ENCODE measurements at regions not wholly inside any gene's neighbourhood (a gene's known extent, or its start where the extent isn't known, plus 50 kb on each side); places are given as distances from the start of the nearest gene placed in this dataset.

DNA sequence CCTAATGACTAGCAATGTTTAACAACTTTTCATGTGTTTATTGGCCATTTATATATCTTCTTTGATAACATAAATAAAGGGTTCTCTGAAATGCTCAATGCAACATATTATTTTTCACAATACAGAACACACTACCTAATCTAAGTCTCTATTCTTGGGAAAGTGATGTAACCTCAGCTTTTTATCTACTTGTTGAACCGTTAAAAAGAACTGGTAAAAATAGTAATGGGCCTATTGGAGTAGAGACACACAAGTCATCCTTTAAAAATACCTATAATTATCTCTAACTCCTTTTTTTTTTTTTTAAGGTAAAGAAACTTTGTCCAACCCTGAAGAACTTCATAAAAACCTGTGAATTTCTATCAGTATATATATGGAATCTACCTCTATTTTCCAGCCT is 1067.7 kb upstream of the CELF4 start:
- Histone ChIP-seq H3K4me1 (ENCODE audit: control insufficient read depth, insufficient read depth, low read length, poor library complexity, severe bottlenecking) (no peaks in the 10 kb centered on the region), H3K36me3 (ENCODE audit: control insufficient read depth, insufficient read depth, low read length) (no peaks in the 10 kb centered on the region), H3K27me3 (replicated peaks; ENCODE audit: control insufficient read depth, insufficient read depth, low read length, poor library complexity, severe bottlenecking) (no peaks in the 10 kb centered on the region), H3K9me3 (ENCODE audit: control insufficient read depth, low read length) (no peaks in the 10 kb centered on the region), H3K4me3 (ENCODE audit: insufficient read depth, low read depth, low read length, poor library complexity, severe bottlenecking) (no peak overlapping the region), H3K27ac (ENCODE audit: insufficient read depth, low read length, poor library complexity, severe bottlenecking) (no peak overlapping the region)
- no peak for DNase-seq

DNA sequence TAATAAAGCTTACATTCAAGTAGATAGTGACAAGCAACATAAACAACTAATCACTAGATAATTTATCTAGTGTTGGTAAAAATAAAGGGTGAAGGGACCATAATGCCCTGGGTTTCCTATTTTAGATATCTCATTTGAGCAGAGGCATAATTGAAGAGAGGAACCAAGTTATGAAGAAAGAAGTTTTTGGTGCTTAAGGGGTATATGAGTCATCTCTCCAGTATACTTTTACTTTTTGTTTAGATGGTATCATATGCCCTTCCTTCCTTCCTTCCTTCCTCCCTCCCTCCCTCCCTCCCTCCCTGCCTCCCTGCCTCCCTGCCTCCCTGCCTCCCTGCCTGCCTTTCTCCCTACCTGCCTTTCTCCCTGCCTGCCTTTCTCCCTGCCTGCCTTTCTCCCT is 1053.5 kb upstream of the CELF4 start:
- Histone ChIP-seq H3K9me3 (ENCODE audit: control insufficient read depth, low read length) (no peaks in the 10 kb centered on the region), H3K4me1 (ENCODE audit: control insufficient read depth, insufficient read depth, low read length, poor library complexity, severe bottlenecking) (no peaks in the 10 kb centered on the region), H3K27me3 (replicated peaks; ENCODE audit: control insufficient read depth, insufficient read depth, low read length, poor library complexity, severe bottlenecking) (no peaks in the 10 kb centered on the region), H3K4me3 (ENCODE audit: insufficient read depth, low read depth, low read length, poor library complexity, severe bottlenecking) (no peak overlapping the region), H3K36me3 (ENCODE audit: control insufficient read depth, insufficient read depth, low read length) (no peaks in the 10 kb centered on the region), H3K27ac (ENCODE audit: insufficient read depth, low read length, poor library complexity, severe bottlenecking) (no peak overlapping the region)
- DNase-seq: no peak

DNA sequence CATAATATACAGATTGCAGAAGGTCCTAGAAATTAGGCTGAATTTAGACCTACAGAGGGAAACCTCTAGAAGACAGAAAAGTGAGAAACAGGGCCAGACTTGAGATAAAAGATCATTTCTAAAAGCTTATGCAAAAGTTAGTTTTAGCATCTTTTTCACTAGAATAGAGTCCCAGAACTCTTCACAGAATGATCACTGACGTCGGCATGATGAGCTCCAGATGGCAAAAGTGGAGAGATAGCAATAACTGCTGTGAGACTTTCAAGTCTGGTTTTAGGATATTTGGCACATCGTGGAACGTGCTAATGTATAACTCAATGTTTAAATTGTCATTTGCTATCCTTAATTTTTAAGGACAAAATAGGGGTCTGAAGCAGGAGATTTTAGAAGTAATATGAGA is 1050.7 kb upstream of the CELF4 start:
- Histone ChIP-seq H3K27me3 (replicated peaks; ENCODE audit: control insufficient read depth, insufficient read depth, low read length, poor library complexity, severe bottlenecking) (no peaks in the 10 kb centered on the region), H3K36me3 (ENCODE audit: control insufficient read depth, insufficient read depth, low read length) (no peaks in the 10 kb centered on the region), H3K9me3 (ENCODE audit: control insufficient read depth, low read length) (no peaks in the 10 kb centered on the region), H3K27ac (ENCODE audit: insufficient read depth, low read length, poor library complexity, severe bottlenecking) (no peak overlapping the region), H3K4me3 (ENCODE audit: insufficient read depth, low read depth, low read length, poor library complexity, severe bottlenecking) (no peak overlapping the region), H3K4me1 (ENCODE audit: control insufficient read depth, insufficient read depth, low read length, poor library complexity, severe bottlenecking) (no peaks in the 10 kb centered on the region)
- DNase-seq: no peak

DNA sequence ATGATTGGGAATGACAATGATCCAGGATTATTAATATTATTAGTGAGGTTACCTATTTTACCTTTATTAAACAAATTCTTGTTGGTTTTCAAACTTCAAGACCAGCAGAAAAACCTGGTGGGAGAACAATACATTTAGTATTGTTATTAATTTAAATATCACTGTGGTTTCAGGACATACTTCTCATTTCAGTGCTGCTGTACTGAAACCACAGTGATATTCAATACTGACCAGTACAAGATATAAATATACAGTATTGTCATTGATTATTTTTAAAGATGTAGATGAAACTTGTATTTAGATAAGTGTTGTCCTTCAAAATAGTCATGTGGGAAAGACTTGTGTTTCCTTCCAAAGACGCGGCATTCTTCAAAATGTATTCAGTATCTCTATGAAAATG is 1047.3 kb upstream of the CELF4 start:
- no peak overlapping the region for H3K4me3 ChIP-seq (ENCODE audit: insufficient read depth, low read depth, low read length, poor library complexity, severe bottlenecking)
- no peaks in the 10 kb centered on the region for H3K4me1 ChIP-seq (ENCODE audit: control insufficient read depth, insufficient read depth, low read length, poor library complexity, severe bottlenecking)
- H3K27me3 ChIP-seq (replicated peaks; ENCODE audit: control insufficient read depth, insufficient read depth, low read length, poor library complexity, severe bottlenecking): no peaks in the 10 kb centered on the region
- H3K36me3 ChIP-seq (ENCODE audit: control insufficient read depth, insufficient read depth, low read length): no peaks in the 10 kb centered on the region
- no peak for DNase-seq
- H3K9me3 ChIP-seq (ENCODE audit: control insufficient read depth, low read length): no peaks in the 10 kb centered on the region
- H3K27ac ChIP-seq (ENCODE audit: insufficient read depth, low read length, poor library complexity, severe bottlenecking): no peak overlapping the region

DNA sequence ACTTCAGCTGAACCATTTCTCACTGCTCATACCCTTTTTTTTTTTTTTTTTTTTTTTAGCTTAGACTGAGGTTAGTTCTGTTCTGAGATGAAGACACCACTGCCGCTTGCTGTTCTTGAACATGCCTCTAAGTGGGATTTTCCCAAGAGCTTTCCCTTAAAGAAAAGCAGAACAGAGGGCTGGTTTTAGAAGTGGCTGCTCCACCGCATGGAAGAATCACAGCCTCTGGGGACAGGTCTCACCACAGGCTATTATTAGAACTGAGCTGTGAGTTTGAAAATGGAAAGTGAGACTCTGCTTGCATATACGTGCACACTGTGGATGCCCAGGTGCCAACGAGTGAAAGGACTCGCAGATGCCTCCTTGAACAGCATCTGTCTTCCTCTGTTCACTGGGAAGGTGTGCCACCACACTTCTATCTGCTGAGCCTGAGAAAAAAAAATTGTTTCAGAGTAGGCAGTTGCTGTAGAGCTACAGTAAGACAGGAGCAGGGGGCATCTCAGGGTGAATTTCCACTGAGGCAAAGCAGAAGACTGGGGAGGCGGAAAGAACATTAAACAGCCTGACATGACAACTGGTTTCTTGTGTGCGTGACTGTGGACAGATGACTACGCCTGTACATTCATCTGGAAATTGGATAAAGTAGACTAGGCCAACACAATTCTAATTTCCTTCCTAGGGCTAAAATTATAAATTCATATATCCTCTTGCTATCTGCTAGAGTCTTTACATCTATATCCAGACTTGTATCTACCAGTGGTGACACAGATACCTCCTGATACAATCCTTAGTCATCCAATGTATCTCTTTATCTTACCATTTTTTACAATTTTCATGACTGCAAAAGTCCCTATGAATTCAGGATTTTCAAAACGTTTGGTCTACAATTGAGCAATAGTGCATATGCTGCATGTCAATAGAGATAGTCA is 1045.7 kb upstream of the CELF4 start:
- Histone ChIP-seq H3K9me3 (ENCODE audit: control insufficient read depth, low read length) (no peaks in the 10 kb centered on the region), H3K27me3 (replicated peaks; ENCODE audit: control insufficient read depth, insufficient read depth, low read length, poor library complexity, severe bottlenecking) (no peaks in the 10 kb centered on the region), H3K4me3 (ENCODE audit: insufficient read depth, low read depth, low read length, poor library complexity, severe bottlenecking) (no peak overlapping the region), H3K4me1 (ENCODE audit: control insufficient read depth, insufficient read depth, low read length, poor library complexity, severe bottlenecking) (no peaks in the 10 kb centered on the region), H3K27ac (ENCODE audit: insufficient read depth, low read length, poor library complexity, severe bottlenecking) (no peak overlapping the region), H3K36me3 (ENCODE audit: control insufficient read depth, insufficient read depth, low read length) (no peaks in the 10 kb centered on the region)
- no peak for DNase-seq

DNA sequence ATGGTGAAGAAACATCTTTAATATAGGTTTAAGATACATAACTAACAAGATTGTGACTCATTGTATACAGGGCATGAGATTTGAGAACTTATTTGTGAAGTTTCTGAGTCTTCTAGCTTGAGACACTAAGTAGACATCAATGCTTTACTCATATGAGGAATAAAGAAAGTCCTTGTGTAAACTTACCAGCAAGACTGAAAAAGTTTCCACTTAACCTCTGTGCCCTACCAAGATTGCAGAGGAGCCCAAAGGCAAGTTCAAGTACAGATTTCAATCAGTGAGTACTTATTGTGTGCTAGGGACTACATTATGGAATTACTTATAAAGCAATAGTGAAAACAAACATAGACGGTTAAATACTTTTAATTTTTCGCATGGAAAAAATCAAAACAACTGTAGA is 1041.2 kb upstream of the CELF4 start:
- no peaks in the 10 kb centered on the region for H3K9me3 ChIP-seq (ENCODE audit: control insufficient read depth, low read length)
- H3K27ac ChIP-seq (ENCODE audit: insufficient read depth, low read length, poor library complexity, severe bottlenecking): no peak overlapping the region
- no peak overlapping the region for H3K4me3 ChIP-seq (ENCODE audit: insufficient read depth, low read depth, low read length, poor library complexity, severe bottlenecking)
- H3K27me3 ChIP-seq (replicated peaks; ENCODE audit: control insufficient read depth, insufficient read depth, low read length, poor library complexity, severe bottlenecking): no peaks in the 10 kb centered on the region
- H3K36me3 ChIP-seq (ENCODE audit: control insufficient read depth, insufficient read depth, low read length): no peaks in the 10 kb centered on the region
- H3K4me1 ChIP-seq (ENCODE audit: control insufficient read depth, insufficient read depth, low read length, poor library complexity, severe bottlenecking): no peaks in the 10 kb centered on the region
- no peak for DNase-seq

DNA sequence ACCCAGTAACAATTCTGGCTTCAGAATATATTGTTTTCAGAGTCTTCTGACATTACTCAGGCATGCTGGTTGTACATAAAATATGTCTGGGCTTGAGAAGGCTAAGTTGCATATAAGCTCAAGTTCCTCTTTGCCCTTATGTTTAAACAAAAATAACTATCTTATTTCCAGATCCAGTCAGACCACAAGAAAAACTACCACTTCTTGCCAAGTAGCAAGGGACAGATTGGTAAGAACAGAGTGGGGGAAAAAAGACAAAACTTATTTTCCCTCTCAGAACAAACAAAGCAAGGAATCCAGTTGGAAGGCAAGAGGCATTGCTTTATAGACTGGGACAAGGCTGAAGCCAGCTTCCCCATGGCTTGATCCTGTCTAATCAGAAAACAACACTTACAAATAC is 1036.7 kb upstream of the CELF4 start:
- H3K27me3 ChIP-seq (replicated peaks; ENCODE audit: control insufficient read depth, insufficient read depth, low read length, poor library complexity, severe bottlenecking): no peaks in the 10 kb centered on the region
- no peaks in the 10 kb centered on the region for H3K9me3 ChIP-seq (ENCODE audit: control insufficient read depth, low read length)
- no peaks in the 10 kb centered on the region for H3K4me1 ChIP-seq (ENCODE audit: control insufficient read depth, insufficient read depth, low read length, poor library complexity, severe bottlenecking)
- no peak overlapping the region for H3K4me3 ChIP-seq (ENCODE audit: insufficient read depth, low read depth, low read length, poor library complexity, severe bottlenecking)
- no peak for DNase-seq
- H3K36me3 ChIP-seq (ENCODE audit: control insufficient read depth, insufficient read depth, low read length): no peaks in the 10 kb centered on the region
- no peak overlapping the region for H3K27ac ChIP-seq (ENCODE audit: insufficient read depth, low read length, poor library complexity, severe bottlenecking)

DNA sequence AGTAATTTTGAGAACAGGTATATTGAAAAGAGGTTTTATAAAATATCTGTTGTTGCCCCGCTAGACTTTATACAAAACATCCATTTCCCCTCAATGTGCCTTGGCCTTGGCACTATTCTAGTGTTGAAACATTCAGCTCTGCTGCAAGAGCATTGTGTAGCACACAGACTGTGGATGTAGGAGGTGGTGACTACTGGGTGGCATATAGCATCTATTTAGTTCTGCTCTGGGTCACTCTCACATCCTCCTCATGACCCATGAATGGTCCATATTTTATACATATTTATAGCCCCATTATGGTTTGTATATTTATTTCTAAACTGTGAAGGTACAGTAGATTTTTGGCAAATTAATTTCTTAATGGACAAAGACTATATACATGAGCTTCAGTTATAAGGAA is 1022.0 kb upstream of the CELF4 start:
- no peak for DNase-seq
- Histone ChIP-seq H3K27ac (ENCODE audit: insufficient read depth, low read length, poor library complexity, severe bottlenecking) (no peak overlapping the region), H3K27me3 (replicated peaks; ENCODE audit: control insufficient read depth, insufficient read depth, low read length, poor library complexity, severe bottlenecking) (no peaks in the 10 kb centered on the region), H3K4me1 (ENCODE audit: control insufficient read depth, insufficient read depth, low read length, poor library complexity, severe bottlenecking) (no peaks in the 10 kb centered on the region), H3K9me3 (ENCODE audit: control insufficient read depth, low read length) (no peaks in the 10 kb centered on the region), H3K4me3 (ENCODE audit: insufficient read depth, low read depth, low read length, poor library complexity, severe bottlenecking) (no peak overlapping the region), H3K36me3 (ENCODE audit: control insufficient read depth, insufficient read depth, low read length) (no peaks in the 10 kb centered on the region)

DNA sequence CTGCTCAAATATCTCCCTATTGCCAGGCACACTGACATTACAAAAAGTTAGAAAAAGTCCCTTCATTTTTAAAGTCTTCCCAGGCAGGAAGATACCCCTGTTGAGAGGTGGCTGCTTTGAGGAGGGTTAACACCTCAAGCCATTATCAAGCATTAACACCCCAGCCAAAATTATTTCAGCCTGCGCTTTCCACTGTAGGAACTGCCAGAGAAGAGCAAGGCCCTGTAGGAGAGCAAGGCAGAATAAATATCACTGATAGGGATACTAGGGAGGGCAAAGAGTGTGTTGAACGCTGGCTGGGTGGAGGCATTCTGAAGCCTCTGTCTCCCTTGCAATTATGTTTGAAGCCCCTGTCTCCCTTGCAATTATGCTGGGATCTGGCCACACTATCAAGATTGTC is 1020.7 kb upstream of the CELF4 start:
- no peaks in the 10 kb centered on the region for H3K9me3 ChIP-seq (ENCODE audit: control insufficient read depth, low read length)
- no peak overlapping the region for H3K4me3 ChIP-seq (ENCODE audit: insufficient read depth, low read depth, low read length, poor library complexity, severe bottlenecking)
- DNase-seq: no peak
- H3K4me1 ChIP-seq (ENCODE audit: control insufficient read depth, insufficient read depth, low read length, poor library complexity, severe bottlenecking): no peaks in the 10 kb centered on the region
- H3K36me3 ChIP-seq (ENCODE audit: control insufficient read depth, insufficient read depth, low read length): no peaks in the 10 kb centered on the region
- no peak overlapping the region for H3K27ac ChIP-seq (ENCODE audit: insufficient read depth, low read length, poor library complexity, severe bottlenecking)
- H3K27me3 ChIP-seq (replicated peaks; ENCODE audit: control insufficient read depth, insufficient read depth, low read length, poor library complexity, severe bottlenecking): no peaks in the 10 kb centered on the region

DNA sequence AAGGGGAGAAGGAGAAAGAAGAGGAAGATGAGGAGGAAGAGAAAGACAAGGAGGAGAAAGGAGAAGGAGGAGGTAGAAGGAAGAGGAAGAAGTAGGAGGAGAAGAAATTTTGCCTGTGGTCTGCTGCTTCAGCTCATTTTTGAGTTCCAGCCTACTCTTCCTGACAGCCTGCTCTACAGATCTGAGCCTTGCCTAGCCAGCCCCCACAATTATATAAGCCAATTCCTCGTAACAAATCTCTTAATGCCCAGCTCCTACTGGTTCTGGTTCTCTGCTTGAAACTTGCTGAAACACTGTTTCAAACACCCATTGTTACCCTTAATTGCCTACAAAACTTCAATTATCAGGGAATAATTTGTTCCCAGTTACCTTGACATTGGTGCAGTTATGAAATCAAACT is 1014.2 kb upstream of the CELF4 start:
- DNase-seq: no peak

More for the DNA sequence above, 1014.2 kb upstream of the CELF4 start:
- no peak overlapping the region for H3K4me3 ChIP-seq (ENCODE audit: insufficient read depth, low read depth, low read length, poor library complexity, severe bottlenecking)
- H3K9me3 ChIP-seq (ENCODE audit: control insufficient read depth, low read length): no peaks in the 10 kb centered on the region
- H3K4me1 ChIP-seq (ENCODE audit: control insufficient read depth, insufficient read depth, low read length, poor library complexity, severe bottlenecking): no peaks in the 10 kb centered on the region
- H3K36me3 ChIP-seq (ENCODE audit: control insufficient read depth, insufficient read depth, low read length): no peaks in the 10 kb centered on the region
- H3K27me3 ChIP-seq (replicated peaks; ENCODE audit: control insufficient read depth, insufficient read depth, low read length, poor library complexity, severe bottlenecking): no peaks in the 10 kb centered on the region
- no peak overlapping the region for H3K27ac ChIP-seq (ENCODE audit: insufficient read depth, low read length, poor library complexity, severe bottlenecking)

Measured in effector memory CD4-positive, alpha-beta T cell (primary cell).